GM12878 (cell line): ENCODE measurements at regions not wholly inside any gene's neighbourhood (a gene's known extent, or its start where the extent isn't known, plus 50 kb on each side); places are given as distances from the start of the nearest gene placed in this dataset.
A peak's percentile ranks its signal among the peaks of the same experiment; 100 is the strongest.

Experiments
- ATAC-seq: fragments of 200-7000 bp; cut with Tn5 transposase; 3 replicates; pipeline ENCODE4 v1.9.1; 2020; ENCODE audit warnings: mild to moderate bottlenecking, moderate library complexity
- BruUV-seq: library from RNA; stranded (reverse); fragments of 400-500 nt; replicated peaks from 2 replicates; lab custom pipeline; 2021; lab: Mats Ljungman, UMichigan
- CTCF ChIA-PET: fragments of 300-600 bp; sonication (Branson Sonifier 250); formaldehyde crosslinking; extraction: SDS; loops from one replicate; lab custom pipeline; 2021; ENCODE audit warnings: inconsistent platforms; lab: Yijun Ruan, JAX
- POLR2A ChIA-PET: fragments of 350-600 bp; formaldehyde crosslinking; extraction: SDS; loops from one replicate; lab custom pipeline; 2021; ENCODE audit warnings: inconsistent platforms; lab: Charles Lee
- RAD21 ChIA-PET: fragments of 300-600 bp; sonication (Branson Sonifier 250); formaldehyde crosslinking; loops from one replicate; lab custom pipeline; 2023; ENCODE audit warnings: antibody characterized with exemption; ENCODE audit not compliant: unreplicated experiment; lab: Charles Lee
- SMC1A ChIA-PET: fragments of 300-600 bp; sonication (Branson Sonifier 250); formaldehyde crosslinking; loops from one replicate; lab custom pipeline; 2023; ENCODE audit not compliant: unreplicated experiment, uncharacterized antibody; lab: Charles Lee
- DNase-seq: peaks from one replicate; pipeline ENCODE4 v3.0.0-alpha.2; 2011; ENCODE audit warnings: low read depth, low spot score
- FAIRE-seq: peaks from 3 replicates; lab custom pipeline; 2011; peaks lifted over from hg19 to GRCh38; lab: Jason Lieb, UNC
- H2AFZ ChIP-seq: 2 replicates; pipeline ENCODE4 v1.6.0; 2011; ENCODE audit warnings: low read depth, low read length, control low read depth; ENCODE audit not compliant: control insufficient read depth
- H3K27ac ChIP-seq: 2 replicates; pipeline ENCODE4 v1.5.1; 2011; ENCODE audit warnings: control low read depth; ENCODE audit not compliant: control insufficient read depth, insufficient read depth
- H3K27me3 ChIP-seq, 2 experiments: replicated peaks in 1 of 2; 2 replicates each; pipeline versions ENCODE4 v1.6.0 to v1.6.1; 2011; ENCODE audit warnings: low read length in 1 of 2; ENCODE audit not compliant: control insufficient read depth in 2 of 2, insufficient read depth in 2 of 2
- H3K36me3 ChIP-seq, 2 experiments: 2 replicates each; pipeline ENCODE4 v1.5.1; 2011; ENCODE audit warnings: low read length in 1 of 2; ENCODE audit not compliant: control insufficient read depth in 2 of 2, insufficient read depth in 2 of 2
- H3K4me1 ChIP-seq: 2 replicates; pipeline ENCODE4 v1.6.1; 2011; ENCODE audit warnings: mild to moderate bottlenecking, low read length, moderate library complexity, mixed read lengths; ENCODE audit not compliant: control insufficient read depth, insufficient read depth
- H3K4me2 ChIP-seq: 2 replicates; pipeline ENCODE4 v1.6.0; 2011; ENCODE audit warnings: control low read depth; ENCODE audit not compliant: control insufficient read depth, insufficient read depth
- H3K4me3 ChIP-seq: fragments of 200-600 bp; sonication (generic); 2 replicates; pipeline ENCODE4 v1.5.1; 2016
- H3K79me2 ChIP-seq: 2 replicates; pipeline ENCODE4 v1.6.0; 2011; ENCODE audit warnings: low read length; ENCODE audit not compliant: control insufficient read depth, insufficient read depth
- H3K9ac ChIP-seq: 2 replicates; pipeline ENCODE4 v1.8.0; 2011; ENCODE audit warnings: low read length, control low read depth, mixed read lengths; ENCODE audit not compliant: control insufficient read depth, insufficient read depth
- H3K9me3 ChIP-seq: replicated peaks from 3 replicates; pipeline ENCODE4 v1.5.1; 2011; ENCODE audit warnings: mild to moderate bottlenecking, low read length; ENCODE audit not compliant: control insufficient read depth, insufficient read depth
- H4K20me1 ChIP-seq: 2 replicates; pipeline ENCODE4 v1.6.0; 2011; ENCODE audit not compliant: control insufficient read depth, insufficient read depth
- FOXM1 ChIP-seq: IDR thresholded peaks from 2 replicates; pipeline ENCODE4 v1.6.1; 2012; ENCODE audit warnings: low read depth, mild to moderate bottlenecking, inconsistent platforms, low read length, moderate library complexity
- MTA2 ChIP-seq: fragments of 450-650 bp; IDR thresholded peaks from 2 replicates; pipeline ENCODE4 v1.6.1; 2016; ENCODE audit warnings: low read depth, mild to moderate bottlenecking, moderate library complexity
- POLR2AphosphoS2 ChIP-seq: IDR thresholded peaks from 2 replicates; pipeline ENCODE4 v1.6.1; 2011; ENCODE audit warnings: low read depth, mild to moderate bottlenecking, low read length, improper control_type of control experiment, moderate library complexity
- SPI1 ChIP-seq: IDR thresholded peaks from 2 replicates; pipeline ENCODE4 v1.6.1; 2011; ENCODE audit warnings: low read depth, mild to moderate bottlenecking, low read length, moderate library complexity, borderline replicate concordance; ENCODE audit not compliant: insufficient read depth
- TCF12 ChIP-seq: IDR thresholded peaks from 2 replicates; pipeline ENCODE4 v1.6.1; 2011; ENCODE audit warnings: low read depth, mild to moderate bottlenecking, low read length
- WGBS: methylation state at CpG from one replicate; pipeline ENCODE4 v1.1.6; 2016; ENCODE audit warnings: low lambda C conversion rate; ENCODE audit not compliant: insufficient replicate concordance, insufficient coverage; ENCODE audit errors: missing lambda C conversion rate; 5-methylcytosine and 5-hydroxymethylcytosine counted together
- in situ Hi-C: fragments of 300-500 bp; cut with MboI; formaldehyde crosslinking; loops from 9 replicates; pipeline ENCODE4 v1.14.3; 2018; ENCODE audit warnings: mixed read lengths
- intact Hi-C: fragments of 100-400 bp; cut with micrococcal nuclease; formaldehyde crosslinking; loops from one replicate; pipeline ENCODE4 v1.14.2; 2022; ENCODE audit not compliant: unreplicated experiment

- DNase-seq (no peak), FAIRE-seq (no peak), ATAC-seq (no peak)
- TF ChIP-seq FOXM1 (no peak), POLR2AphosphoS2 (no peak), TCF12 (0 out of 2 replicates have a peak, but pooled peaks have one; percentile 32)
- 3% methylated on average over 2 of the region's 2 CpGs for WGBS
- no peaks in the 10 kb centered on the region for H3K36me3 ChIP-seq
- no peak overlapping the region for H3K27ac ChIP-seq
- no peaks in the 10 kb centered on the region for H3K79me2 ChIP-seq
- ChIA-PET POLR2A (no interaction called here), RAD21 (interaction anchor here (0.7 to 0.9 kb wide), 2 partner anchors 38 to 58 kb away, joined by 3 to 4 read pairs; no protein-coding TSS in a partner anchor), CTCF (no interaction called here), SMC1A (no interaction called here)
- BruUV-seq = no TSS peak
- H3K4me1 ChIP-seq = peaks cover 12% of the 10 kb centered on the region
- no peak overlapping the region for H3K9ac ChIP-seq
- H3K9me3 ChIP-seq = no peaks in the 10 kb centered on the region; the same call in 2 of the 3 replicates
- no peak overlapping the region for H3K4me2 ChIP-seq
- H2AFZ ChIP-seq = no peak overlapping the region
- in situ Hi-C loops = no loop called here
- no peak overlapping the region for H3K4me3 ChIP-seq
- no peaks in the 10 kb centered on the region for H4K20me1 ChIP-seq
- no peaks in the 10 kb centered on the region for H3K27me3 ChIP-seq
- intact Hi-C loops = no loop called here
Observed at GRCh38 chr7:98702021-98702420, 84.9 kb downstream of the NPTX2 start.

GRCh38 chr7:98703916-98704315 is 86.8 kb downstream of the NPTX2 start:
- Histone ChIP-seq H3K27me3 (no peaks in the 10 kb centered on the region), H4K20me1 (no peaks in the 10 kb centered on the region), H3K4me2 (no peak overlapping the region)
- POLR2A ChIA-PET = no interaction called here
- TF ChIP-seq MTA2 (no peak), SPI1 (peak; percentile 24; the same call in 1 of the 2 replicates)
- TF ChIP-seq, all 136 proteins: peak for 1
- no peak for FAIRE-seq
- ChIA-PET RAD21 (no interaction called here), CTCF (no interaction called here), SMC1A (no interaction called here)
- no peaks in the 10 kb centered on the region for H3K79me2 ChIP-seq
- H3K9ac ChIP-seq = no peak overlapping the region
- H3K36me3 ChIP-seq = no peaks in the 10 kb centered on the region
- no peak overlapping the region for H3K4me3 ChIP-seq
- WGBS = 35% methylated on average over 10 of the region's 10 CpGs
- H3K4me1 ChIP-seq = peaks cover 12% of the 10 kb centered on the region
- in situ Hi-C loops (no loop called here), intact Hi-C loops (no loop called here)
- DNase-seq = no peak
- no peaks in the 10 kb centered on the region for H3K9me3 ChIP-seq
- BruUV-seq = no TSS peak
- no peak overlapping the region for H3K27ac ChIP-seq
- no peak overlapping the region for H2AFZ ChIP-seq
- ATAC-seq = peak; percentile 31
